ENCODE measurements at regions not wholly inside any gene's neighbourhood (a gene's known extent, or its start where the extent isn't known, plus 50 kb on each side); places are given as distances from the start of the nearest gene placed in this dataset.

GRCh38 chr7:88546808-88547207 is 212.7 kb upstream of the ZNF804B start:
- TF ChIP-seq CTCF (IDR thresholded peaks at IDR 0.05): no peak
- no peak for TF ChIP-seq POLR2A (IDR thresholded peaks at IDR 0.05)
- TF ChIP-seq EP300 (IDR thresholded peaks at IDR 0.05): no peak

Measured in ovary (tissue), 3 donors.